Suppressor macrophage treated with lipopolysaccharide for 1 hour (primary cell): ENCODE measurements at regions not wholly inside any gene's neighbourhood (a gene's known extent, or its start where the extent isn't known, plus 50 kb on each side); places are given as distances from the start of the nearest gene placed in this dataset.

Experiments
- DNase-seq, 3 donors: peaks; one replicate each; pipeline ENCODE4 v3.0.0-alpha.2; 2020 to 2022

DNA sequence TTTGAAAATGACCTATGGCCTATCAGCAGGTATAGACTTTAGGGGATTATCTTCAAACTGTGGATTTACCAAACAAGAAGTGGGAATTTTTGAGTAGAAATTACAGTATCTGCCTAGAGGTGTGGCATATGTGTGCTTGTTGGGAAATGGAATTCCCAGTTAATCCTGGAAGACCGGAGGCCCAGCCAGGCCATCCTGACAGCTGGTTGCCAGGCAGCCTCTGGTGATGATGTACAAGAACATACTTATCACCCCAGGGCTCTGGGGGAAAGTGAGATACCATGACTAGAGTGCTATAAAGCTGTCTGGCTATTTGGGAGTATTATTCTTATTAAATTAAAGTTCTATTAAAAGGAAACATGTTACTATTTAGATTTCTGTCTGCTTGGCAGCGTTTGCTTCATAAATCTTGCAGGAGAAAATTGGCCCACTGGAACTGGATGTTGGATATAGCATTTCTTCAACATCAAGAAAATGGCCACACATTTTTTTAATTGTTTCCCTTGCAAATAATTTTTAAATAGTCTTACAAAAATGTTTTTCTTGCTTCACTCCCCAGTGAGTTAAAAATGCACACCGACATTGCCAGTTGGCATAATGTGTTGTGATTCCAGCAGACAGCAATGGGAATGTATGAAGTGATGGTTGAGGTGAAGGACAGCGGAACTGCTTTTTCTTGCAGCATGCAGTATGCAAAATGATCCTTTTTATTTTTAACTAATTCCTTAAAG is 187.8 kb downstream of the MYLK4 start:
- DNase-seq, result no peak

DNA sequence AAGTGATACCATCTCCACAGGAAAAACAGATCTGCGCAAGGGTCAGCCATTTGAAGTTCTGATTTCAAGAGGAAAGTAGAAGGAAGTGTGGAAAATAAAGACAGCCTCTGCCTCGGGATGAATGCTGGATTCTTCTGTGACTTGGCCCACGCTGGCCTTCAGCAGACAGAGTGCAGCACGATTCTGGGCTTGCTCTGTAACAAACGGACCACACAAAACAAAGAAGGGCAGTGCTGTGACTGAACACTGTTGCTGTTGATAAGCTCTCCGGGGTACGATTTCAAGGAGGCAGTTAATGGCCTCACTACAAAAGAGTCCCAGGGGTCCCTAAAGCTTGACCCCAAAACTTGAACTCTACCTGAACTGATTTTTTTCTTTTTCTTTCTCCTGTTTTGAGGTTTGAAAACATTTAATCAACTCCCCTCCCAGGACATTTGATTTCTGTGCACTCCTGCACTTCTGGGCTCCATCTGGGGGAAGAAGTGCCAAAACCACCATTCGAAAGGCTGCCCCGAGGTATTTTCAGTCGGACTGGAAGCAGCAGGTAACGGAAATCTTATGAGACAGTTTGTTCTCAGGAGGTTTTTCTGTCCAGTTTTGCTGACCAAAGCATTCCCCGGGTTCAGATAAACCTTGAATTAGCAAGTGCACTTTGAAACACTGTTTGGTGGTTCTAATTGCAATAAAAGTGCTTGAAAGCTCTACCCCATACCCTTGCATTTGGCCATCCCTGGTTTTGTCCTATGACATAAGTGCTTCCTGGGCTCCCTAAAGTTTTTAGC is 189.6 kb downstream of the MYLK4 start:
- DNase-seq, result no peak

DNA sequence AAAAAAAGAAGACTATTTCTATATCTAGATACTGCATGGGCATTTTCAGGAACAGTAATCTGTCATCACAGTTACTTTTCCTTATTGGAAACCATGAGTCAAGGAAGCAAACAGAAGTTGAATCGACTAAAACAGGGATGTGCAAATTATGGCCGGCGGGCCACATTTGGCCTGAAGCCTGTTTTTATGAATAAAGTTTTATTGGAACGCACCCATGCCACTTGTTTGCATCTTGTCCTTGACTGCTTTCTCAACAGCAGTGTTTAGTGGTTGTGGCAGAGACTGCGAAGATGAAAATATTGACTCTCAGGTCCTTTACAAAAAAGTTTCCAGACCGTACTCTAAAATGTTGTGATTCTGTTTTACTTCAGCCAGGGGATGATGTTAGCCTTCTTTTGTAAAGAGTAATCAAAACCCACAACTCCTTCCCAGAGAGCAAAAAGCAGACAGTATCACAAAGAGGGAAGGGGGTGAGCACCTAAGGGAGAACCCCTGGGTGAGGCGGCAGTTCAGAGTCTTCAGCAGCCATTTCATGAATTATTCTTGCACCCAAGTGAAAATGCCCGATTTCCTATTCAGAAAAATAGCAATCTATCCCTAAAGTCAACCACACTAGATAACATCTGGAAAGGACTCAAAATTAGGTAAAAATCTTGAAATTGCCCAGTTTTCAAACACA is 190.4 kb downstream of the MYLK4 start:
- no peak for DNase-seq

DNA sequence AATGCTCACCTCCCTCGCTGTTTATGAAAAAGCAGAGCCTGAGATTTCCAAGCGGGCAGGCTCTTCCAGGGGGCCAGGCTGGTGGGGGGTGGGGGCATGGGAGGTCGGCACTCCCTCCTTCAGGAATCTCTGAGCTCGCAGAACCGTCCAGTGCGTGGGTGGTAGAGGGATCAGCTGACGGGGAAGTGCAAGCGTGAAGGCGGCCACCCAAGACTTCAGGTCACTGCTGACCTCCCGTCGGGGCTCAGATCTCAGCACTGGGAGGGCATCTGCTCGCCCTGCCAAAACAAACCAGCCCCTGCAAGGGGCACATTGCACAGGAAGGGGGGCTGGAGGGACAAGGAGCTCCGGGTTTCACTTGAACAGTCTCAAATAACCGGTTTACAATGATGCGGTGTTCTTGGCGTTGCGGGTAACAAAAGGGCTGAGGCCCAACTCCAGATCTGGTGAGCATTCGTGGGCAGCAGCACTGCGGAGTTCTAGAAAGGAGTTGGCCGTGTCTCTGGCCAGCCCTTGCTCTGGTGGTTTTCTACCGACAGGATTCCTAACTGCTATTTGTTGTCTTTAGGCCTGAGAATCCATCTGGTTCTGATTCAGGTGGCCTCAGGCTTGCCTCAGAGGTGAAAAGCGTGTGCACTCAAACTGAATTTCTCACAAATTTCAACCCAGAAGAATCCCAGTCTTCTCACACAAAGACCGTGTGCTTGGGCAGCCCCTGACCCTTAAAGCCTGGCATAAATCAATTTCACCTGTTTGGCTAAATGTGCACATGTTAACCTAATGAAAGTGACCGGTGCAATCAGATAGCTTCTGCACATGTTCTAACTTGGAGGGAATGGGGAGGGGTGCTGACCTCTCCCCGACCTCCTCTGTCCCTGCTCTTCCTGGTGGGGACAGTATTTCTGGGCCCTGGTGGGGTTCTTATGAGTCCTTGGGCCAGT is 191.6 kb downstream of the MYLK4 start:
- no peak for DNase-seq

DNA sequence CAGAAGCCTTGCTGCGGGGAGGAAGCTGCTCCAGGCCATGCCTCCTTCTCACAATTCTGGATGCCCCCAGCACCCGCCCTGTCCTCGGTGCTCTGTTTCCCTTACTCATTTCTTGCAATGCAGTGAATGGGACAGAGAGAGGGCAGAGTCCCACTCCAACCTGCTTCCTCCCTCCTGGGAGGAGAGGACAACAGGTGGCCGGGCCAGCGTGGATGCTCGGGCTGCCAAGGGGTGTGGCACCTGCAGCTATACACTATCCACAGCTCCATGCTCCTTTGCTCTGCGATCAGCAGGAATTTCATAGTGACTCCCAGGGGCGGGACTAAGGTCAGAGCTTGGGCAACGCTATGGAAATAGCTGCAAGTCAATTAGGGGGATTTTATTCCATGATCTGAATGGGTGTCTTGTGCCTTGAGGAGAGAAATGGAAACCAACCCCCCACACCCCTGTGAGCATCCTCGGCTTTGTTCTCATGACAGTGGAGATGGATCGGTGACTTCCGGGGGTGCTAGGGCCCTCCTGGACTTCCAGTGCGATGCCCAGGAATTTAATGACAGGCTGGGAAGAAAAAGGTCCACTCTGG is 192.5 kb downstream of the MYLK4 start:
- DNase-seq, result no peak

DNA sequence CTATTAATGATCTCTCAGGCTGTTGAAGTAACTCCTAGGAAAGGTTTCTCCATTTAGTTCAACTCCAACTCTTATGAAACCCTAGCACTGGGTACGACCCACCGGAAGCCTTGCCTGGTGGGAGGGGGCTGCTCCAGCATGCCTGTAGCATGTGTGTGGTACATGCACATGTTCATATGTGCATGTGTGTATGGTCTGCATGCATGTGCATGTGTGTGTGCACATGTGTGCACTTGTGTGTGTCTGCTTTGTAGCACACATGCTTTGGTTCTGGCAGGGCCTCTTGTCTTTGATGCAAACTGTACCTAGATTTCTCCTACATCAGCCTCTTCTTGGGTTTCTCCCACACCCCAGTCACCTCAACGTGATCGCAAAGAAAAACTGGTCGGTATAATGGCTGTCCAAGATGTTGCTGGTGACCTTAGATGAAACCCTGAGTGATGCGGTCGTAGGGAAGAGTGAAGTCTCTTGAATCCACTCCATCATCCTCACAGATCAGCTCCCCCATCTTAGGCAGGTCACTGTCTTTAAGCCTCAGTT is 193.5 kb downstream of the MYLK4 start:
- DNase-seq, result no peak

DNA sequence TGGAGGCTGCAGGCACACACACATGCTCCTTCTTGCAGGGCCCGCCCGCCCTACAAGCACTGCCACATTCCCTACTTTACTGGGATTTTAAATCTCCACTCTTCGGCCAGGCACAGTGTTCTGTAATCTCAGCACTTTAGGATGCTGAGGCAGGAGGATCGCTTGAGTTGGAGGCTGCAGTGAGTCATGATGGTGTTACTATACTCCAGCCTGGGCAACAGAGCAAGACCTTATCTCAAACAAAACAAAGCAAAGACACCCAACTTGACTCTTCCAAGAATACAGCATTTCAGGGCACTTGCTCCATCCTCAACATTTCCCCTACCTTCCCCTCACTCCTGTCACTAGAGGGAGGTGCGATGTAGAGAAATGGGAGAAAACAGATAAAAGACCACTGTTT is 194.0 kb downstream of the MYLK4 start:
- no peak for DNase-seq

DNA sequence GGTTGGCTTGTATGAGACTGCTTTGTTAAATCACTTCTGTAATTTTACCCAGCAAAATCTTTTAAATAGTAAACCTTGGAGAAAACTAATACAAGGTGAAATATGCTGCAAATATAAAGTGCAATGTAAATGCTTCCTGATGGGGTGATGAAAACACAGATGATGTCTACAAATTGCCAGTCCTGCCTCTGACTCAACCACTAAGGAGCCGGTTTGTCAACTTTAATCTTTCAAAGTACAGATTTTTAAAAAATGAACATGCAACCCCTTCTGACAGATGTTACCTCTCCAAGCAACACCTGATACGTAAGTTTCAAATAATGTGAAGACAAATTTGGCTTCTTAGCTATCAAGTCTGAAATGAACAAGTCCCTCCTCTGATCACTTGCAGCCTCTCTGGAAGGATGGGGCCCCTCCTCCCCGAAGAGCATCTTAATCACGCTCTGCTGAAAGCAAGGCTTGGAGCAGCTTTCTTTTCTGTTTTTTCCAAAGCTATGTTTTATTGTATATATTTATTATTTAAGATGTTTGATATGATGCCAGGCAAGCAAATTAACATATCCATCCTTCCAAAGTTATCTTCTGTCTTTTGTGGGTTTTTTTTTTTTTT is 196.0 kb downstream of the MYLK4 start:
- no peak for DNase-seq

DNA sequence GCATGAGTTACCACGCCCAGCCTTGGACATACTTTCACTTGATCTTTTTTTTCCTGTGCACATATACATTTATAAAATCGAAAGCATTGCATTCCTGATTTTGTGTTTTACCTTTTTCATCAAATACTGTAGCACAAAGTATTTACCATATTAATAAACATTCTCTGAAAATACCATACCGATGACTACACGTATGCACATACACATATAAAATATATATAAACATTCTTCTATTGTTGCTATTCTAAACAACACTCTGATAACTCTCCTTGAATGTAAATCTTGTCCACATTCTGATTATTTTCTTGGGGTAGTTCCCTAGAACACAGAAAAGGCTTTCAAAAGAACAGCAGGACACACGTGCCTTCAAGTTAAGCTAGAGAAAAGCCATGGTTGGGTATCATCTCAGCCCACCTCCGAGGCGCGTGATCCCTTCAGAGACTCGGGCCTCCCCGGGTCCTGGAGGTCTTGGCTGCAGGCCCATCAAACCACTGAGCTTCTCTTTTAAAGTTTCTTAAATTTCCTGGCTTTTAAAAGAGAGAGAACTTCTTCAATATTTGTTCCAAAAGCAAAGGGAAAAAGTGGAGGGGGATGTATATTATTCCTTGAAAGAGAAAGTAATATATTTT is 198.1 kb downstream of the MYLK4 start:
- DNase-seq, result no peak

DNA sequence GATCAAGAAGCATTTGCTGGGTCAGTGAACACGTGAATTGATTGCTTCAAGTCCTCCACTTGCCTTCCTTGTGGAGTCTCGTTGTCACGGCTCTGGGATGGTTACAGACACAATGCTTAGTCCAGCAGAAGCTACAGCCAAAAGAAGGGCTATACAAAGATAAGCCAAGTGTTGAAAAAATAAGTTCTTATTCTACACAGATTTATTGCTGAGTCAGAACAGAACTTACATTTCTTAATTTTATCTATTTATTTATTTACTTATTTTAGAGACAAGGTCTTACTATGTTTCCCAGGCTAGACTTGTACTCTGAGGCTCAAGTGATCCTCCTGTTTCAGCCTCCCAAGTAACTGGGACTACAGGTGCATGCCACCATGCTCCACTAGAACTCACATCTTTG is 199.0 kb downstream of the MYLK4 start:
- no peak for DNase-seq

DNA sequence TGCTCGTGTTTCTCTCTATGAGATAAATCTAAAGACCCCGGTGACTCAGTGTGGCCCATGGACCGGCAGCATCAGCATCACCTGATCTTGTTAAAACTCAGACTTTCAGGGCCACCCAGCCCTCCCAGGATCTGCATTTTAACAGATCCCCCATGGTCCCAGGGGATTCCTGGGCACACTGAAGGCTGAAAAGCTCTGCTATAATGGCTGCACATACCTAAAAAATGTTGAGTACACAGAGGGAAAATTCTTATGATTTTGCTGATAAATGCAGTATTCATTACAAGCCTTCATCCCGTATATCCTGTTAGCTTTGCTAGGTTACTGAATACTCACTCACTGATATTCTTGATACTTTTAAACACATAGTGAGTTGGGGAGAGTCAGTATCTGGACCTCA is 200.5 kb downstream of the MYLK4 start:
- no peak for DNase-seq

DNA sequence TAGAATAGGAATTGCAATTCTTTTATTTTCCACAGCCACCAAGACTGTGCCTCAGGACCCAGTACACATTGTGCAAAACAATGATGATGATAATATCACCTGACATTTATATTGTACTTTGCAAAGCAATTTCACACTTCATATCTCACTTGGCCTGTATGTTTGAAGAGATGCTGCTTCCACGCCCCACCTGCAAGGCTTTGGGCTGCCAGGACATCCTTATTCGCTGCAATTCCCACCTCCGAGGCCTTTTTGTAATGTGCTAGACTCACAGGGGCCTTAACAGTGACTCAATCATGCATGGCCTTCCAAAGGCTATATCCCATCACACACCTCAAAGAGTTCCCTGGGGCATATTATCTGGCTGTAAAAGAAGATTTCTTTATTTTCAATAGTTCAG is 200.9 kb downstream of the MYLK4 start:
- no peak for DNase-seq

DNA sequence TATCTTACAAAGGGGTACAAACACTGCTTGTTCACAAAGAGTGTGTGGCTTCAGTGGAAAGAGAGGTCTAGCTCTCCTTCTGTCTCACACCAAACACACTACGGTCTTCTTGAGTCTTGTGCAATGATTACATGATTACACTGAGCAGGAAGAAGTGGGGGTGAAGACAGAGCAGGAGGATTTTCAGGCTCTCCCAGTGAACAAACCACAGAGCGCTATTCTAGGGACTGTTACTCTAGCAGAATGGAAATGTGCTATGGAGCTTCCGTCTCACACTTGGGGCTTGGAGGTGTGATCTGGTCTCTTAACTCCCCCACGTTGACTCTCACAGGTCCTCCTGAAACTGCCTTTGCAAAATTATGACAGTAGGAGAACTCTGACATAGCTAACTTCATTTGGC is 203.4 kb downstream of the MYLK4 start:
- peak; percentile 55 to 69 (median 66) for DNase-seq

DNA sequence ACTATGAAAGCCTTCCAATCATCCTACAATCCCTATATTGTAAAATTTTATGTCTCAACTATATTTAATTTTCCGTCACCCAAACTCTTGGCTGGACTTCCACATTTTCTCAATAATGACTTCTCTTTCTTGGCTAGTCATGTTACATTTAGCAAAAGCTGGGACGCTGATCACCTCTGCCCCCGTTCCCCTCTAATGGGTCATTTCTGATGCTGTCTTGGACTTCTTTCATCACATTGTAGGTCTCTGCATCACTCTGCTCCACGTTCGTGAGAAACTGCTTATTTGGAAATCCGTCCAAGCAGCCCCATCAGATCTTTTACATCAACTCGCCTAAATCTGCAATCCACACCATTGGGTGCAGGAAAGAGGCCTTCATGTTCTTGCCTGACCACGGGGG is 203.8 kb downstream of the MYLK4 start:
- DNase-seq, result peak; percentile 62 to 87 (median 84)

DNA sequence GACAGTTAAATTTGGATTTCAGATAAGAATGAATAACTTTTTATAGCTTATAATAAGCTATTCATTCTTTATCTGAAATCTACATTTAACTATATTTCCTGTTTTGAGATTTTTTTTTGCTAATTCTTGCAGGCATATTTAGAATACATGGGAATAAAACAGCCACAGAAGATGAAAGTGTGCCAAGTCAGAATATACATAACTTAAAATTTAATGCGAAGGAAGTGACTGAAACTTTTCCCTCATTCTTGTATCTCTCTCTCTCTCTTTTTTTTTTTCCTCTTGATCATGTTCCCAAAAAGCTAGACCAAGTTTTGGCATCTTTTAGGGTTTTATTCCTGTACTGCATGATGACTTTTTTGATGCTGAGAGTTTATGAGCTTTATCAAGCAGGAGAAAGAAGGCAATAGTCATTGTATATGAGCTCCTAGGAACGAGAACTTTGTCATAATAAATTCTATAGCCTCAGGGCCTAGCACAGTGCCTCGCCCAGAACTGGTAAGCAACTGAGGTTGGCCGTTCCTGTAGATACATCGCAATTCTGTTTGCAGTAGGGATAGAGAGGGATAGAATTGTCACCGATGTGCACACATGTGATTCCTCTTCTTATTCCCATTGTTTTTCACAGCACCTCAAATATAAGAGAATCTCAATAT is 205.2 kb downstream of the MYLK4 start:
- no peak for DNase-seq

DNA sequence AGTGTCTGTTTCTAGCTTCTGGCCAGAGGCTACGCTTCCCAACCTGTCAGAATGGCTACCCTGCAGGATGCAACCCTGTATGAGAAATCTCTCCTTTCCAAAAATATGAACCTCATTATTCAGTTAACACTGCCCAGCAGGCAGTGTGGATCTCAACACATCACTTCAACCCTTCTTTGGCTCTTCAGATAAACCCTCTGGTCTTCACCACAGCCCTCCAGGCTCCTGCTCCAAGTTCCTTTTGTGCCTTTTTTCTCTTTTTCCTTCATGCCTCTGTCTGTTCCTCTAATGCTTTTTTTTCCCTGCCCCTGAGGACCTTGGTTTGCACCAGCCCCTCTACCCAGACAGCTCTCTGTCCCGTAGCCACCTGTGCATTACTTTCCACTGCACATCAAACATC is 207.4 kb downstream of the MYLK4 start:
- DNase-seq, result no peak

DNA sequence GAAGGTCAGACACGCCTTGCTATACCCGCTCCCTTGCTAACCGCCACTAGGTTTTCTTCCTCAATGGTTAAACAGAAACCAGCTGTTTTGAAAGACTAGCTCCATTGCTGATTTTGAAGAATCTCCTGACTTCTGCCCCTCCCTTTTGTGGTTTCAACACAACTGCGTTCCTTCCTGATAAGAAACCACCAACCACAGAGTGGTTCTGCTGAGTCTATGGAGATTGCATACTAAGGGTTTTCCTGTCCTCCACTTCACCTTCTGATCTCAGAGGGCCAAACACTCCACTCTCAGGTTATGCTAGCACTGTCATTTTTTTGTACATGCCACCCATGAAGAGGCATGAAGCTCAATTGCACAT is 207.9 kb downstream of the MYLK4 start:
- DNase-seq, result peak; percentile 78 to 86 (median 86)

DNA sequence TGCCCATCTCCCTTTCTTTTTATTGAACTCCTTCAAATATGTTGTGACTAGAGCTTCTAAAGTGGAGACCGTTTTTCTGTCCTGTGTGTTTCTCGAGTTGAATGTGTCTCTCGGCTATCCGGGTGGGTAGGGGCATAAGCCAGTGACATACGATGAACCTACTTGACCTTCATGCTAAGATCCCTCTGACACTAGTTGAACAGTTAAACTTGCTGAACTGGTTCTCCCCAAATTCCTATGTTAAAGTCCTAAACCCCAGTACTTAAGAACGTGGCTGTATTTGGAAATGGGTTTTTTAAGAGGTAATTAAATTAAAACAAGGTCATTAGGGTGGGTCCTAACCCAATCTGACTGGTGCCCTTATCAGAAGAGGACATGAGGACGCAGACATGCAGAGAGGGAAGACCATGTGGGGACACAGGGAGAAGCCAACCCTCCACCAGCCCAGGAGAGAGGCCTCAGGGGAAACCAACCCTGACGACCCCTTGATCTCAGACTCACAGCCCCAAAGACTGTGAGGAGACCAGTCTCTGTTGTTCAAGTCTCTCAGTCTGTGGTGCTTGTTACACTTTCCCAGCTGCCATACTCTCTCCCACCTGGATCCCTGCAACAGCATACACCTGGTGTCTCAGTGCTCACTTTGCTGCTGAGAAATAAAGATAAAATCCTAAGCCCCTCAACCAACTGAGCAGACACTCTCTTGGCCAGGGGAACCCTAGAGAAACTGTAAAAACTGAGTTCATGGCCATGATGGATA is 208.4 kb downstream of the MYLK4 start:
- DNase-seq, result no peak

DNA sequence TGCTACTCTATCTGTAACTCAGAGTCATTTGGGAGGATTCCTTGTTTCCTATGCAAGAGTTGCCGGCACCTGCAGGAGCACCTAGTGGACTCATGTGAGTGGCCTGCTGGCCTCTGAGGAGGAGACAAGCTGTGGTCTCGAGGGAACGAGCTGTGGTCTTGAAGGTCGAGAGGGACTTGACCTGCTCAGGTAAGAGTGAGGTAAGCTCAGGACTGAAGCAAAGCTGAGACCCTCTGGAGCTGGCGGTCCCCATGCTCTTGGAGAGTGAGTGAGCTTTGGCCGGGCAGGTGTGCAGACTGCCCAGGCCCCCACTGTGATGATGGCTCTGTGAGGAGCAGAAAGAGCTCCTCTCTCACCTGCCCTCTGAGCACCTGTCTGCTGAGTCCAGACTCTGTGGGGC is 214.3 kb downstream of the MYLK4 start:
- DNase-seq, result no peak

DNA sequence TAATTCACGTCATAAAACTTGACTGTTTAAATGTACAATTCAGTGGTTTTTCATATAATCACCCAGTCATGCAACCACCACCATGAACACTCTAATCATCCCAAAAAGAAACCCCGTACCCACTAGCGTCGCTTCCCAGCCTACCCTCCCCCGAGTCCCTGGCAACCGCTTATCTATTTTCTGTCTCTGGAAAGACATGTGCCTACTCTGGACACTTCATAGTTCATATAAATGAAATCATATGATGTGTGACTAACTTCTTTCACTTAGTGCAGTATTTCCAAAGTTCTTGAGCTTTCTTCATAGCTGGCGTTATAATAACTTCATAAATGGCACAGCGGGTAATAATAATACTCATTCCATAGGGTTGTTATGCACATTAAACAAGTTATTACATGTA is 215.2 kb downstream of the MYLK4 start:
- DNase-seq, result peak in 1 of 3 donors; percentile 28
